GM23248 (cell line): ENCODE measurements at regions not wholly inside any gene's neighbourhood (a gene's known extent, or its start where the extent isn't known, plus 50 kb on each side); places are given as distances from the start of the nearest gene placed in this dataset.

ENCODE experiments used
- EZH2 ChIP-seq: fragments of 200-600 bp; sonication (generic); IDR thresholded peaks from 2 replicates; pipeline ENCODE4 v1.6.1; 2018; ENCODE audit warnings: antibody characterized with exemption, mild to moderate bottlenecking; ENCODE audit not compliant: insufficient read depth, poor library complexity, severe bottlenecking
- EZH2phosphoT487 ChIP-seq: fragments of 200-600 bp; sonication (generic); IDR thresholded peaks from 2 replicates; pipeline ENCODE4 v1.6.1; 2018; ENCODE audit warnings: antibody characterized with exemption, moderate library complexity, mild to moderate bottlenecking, low read depth; ENCODE audit not compliant: insufficient read depth

GRCh38 chr7:20484356-20484755 is 131.1 kb upstream of the ABCB5 start:
- TF ChIP-seq EZH2 (no peak), EZH2phosphoT487 (no peak)
